CD4-positive, alpha-beta T cell (primary cell): ENCODE measurements at regions not wholly inside any gene's neighbourhood (a gene's known extent, or its start where the extent isn't known, plus 50 kb on each side); places are given as distances from the start of the nearest gene placed in this dataset.

Experiments used
- ATAC-seq: fragments of 200-7000 bp; cut with Tn5 transposase; one replicate; pipeline ENCODE4 v1.10.0; 2022; ENCODE audit warnings: mild to moderate bottlenecking; ENCODE audit not compliant: poor library complexity
- CTCF ChIA-PET: fragments of 350-600 bp; sonication (Branson Sonifier 250); formaldehyde crosslinking; loops from one replicate; lab custom pipeline; 2021; ENCODE audit warnings: antibody characterized with exemption, inconsistent platforms; lab: Charles Lee
- POLR2A ChIA-PET: fragments of 350-600 bp; sonication (Branson Sonifier 250); formaldehyde crosslinking; loops from one replicate; lab custom pipeline; 2021; ENCODE audit warnings: antibody characterized with exemption, inconsistent platforms; lab: Charles Lee
- DNase-seq, 14 experiments: peaks; one replicate each; pipeline ENCODE4 v3.0.0-alpha.2; 2013 to 2020; ENCODE audit warnings: mixed read lengths in 2 of 14
- H3K27ac ChIP-seq, 2 donors: one replicate each; pipeline versions ENCODE4 v1.5.1 to v1.7.0; 2013; ENCODE audit warnings: low read length in 2 of 2, low read depth in 1 of 2, mild to moderate bottlenecking in 1 of 2
- H3K27me3 ChIP-seq, 2 experiments: 1 replicate in 1 of 2; 2 replicates in 1 of 2; pipeline versions ENCODE4 v1.6.1 to v1.7.0; 2013; ENCODE audit warnings: low read length in 2 of 2, control low read depth in 1 of 2, mild to moderate bottlenecking in 1 of 2, moderate library complexity in 1 of 2; ENCODE audit not compliant: insufficient read depth in 2 of 2, control insufficient read depth in 1 of 2
- H3K36me3 ChIP-seq: one replicate; pipeline ENCODE4 v1.6.1; 2013; ENCODE audit warnings: low read length, control low read depth; ENCODE audit not compliant: insufficient read depth
- H3K4me1 ChIP-seq: one replicate; pipeline ENCODE4 v1.6.1; 2013; ENCODE audit warnings: low read length, control low read depth; ENCODE audit not compliant: insufficient read depth
- H3K4me3 ChIP-seq: one replicate; pipeline ENCODE4 v1.5.1; 2013; ENCODE audit warnings: mild to moderate bottlenecking, low read length, moderate library complexity
- H3K9me3 ChIP-seq, 2 experiments: 1 replicate in 1 of 2; 2 replicates in 1 of 2; pipeline versions ENCODE4 v1.6.1 to v1.7.0; 2013; ENCODE audit warnings: low read length in 2 of 2, mild to moderate bottlenecking in 2 of 2, control low read depth in 1 of 2, moderate library complexity in 1 of 2; ENCODE audit not compliant: control insufficient read depth in 1 of 2, insufficient read depth in 1 of 2
- H3K27ac Mint-ChIP-seq: one replicate; pipeline ENCODE4 v1.8.0; 2020; ENCODE audit warnings: mixed read lengths
- H3K27me3 Mint-ChIP-seq: one replicate; pipeline ENCODE4 v1.8.0; 2021; ENCODE audit warnings: mixed read lengths
- H3K36me3 Mint-ChIP-seq: one replicate; pipeline ENCODE4 v1.8.0; 2021; ENCODE audit warnings: low read depth, mixed read lengths
- H3K4me1 Mint-ChIP-seq: one replicate; pipeline ENCODE4 v1.8.0; 2021; ENCODE audit warnings: low read depth, mixed read lengths
- H3K4me3 Mint-ChIP-seq: one replicate; pipeline ENCODE4 v1.8.0; 2020; ENCODE audit warnings: mild to moderate bottlenecking, mixed read lengths
- H3K9me3 Mint-ChIP-seq: one replicate; pipeline ENCODE4 v1.8.0; 2020; ENCODE audit warnings: mixed read lengths
- intact Hi-C, 2 experiments: fragments of 100-400 bp; cut with DNase I in 1 of 2; cut with micrococcal nuclease in 1 of 2; formaldehyde crosslinking; loops; one replicate each; pipeline versions ENCODE4 v1.15.1 to v1.9.0; 2023 to 2025; cut with DNase I, micrococcal nuclease
- TF ChIP-seq, protein P1 (sequence below): fragments of 200-600 bp; IDR thresholded peaks from one replicate; pipeline ENCODE4 v1.8.0; 2022; ENCODE audit warnings: antibody characterized with exemption, mild to moderate bottlenecking

DNA sequence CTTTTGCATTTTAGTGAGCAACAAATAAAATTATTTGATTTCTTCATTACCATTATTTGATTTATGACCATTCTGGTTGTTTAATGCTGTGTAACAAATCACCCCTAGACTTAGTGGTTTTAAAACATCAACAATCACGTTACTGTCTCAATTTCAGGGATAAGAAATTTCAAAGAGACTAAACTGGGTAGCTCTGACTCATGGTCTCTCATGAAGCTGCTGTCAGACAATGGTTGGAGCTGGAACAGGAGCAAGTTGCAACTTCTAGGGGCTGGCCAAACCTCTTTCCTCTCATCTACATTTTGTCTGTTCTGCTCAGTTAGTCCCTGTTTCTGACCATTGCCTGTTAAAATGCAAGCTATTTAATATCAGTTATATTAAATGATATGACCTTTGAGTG lies 517.0 kb downstream of the KCNH5 start:
- no peak overlapping the region for H3K27ac ChIP-seq
- no peaks in the 10 kb centered on the region for H3K27me3 ChIP-seq
- no peak for DNase-seq
- H3K36me3 Mint-ChIP-seq, result no peaks in the 10 kb centered on the region
- ATAC-seq, result no peak
- H3K9me3 ChIP-seq, result no peaks in the 10 kb centered on the region
- no peaks in the 10 kb centered on the region for H3K36me3 ChIP-seq
- peaks cover 14% of the 10 kb centered on the region for H3K9me3 Mint-ChIP-seq
- ChIA-PET POLR2A (interaction anchor here (0.6 kb wide), 1 partner anchor 78 kb away, joined by 3 read pairs; no protein-coding TSS in a partner anchor), CTCF (no interaction called here)
- TF ChIP-seq, protein P1, sequence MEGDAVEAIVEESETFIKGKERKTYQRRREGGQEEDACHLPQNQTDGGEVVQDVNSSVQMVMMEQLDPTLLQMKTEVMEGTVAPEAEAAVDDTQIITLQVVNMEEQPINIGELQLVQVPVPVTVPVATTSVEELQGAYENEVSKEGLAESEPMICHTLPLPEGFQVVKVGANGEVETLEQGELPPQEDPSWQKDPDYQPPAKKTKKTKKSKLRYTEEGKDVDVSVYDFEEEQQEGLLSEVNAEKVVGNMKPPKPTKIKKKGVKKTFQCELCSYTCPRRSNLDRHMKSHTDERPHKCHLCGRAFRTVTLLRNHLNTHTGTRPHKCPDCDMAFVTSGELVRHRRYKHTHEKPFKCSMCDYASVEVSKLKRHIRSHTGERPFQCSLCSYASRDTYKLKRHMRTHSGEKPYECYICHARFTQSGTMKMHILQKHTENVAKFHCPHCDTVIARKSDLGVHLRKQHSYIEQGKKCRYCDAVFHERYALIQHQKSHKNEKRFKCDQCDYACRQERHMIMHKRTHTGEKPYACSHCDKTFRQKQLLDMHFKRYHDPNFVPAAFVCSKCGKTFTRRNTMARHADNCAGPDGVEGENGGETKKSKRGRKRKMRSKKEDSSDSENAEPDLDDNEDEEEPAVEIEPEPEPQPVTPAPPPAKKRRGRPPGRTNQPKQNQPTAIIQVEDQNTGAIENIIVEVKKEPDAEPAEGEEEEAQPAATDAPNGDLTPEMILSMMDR, result no peak
- H3K4me3 ChIP-seq, result no peak overlapping the region
- H3K27ac Mint-ChIP-seq, result no peak overlapping the region
- no peaks in the 10 kb centered on the region for H3K27me3 Mint-ChIP-seq
- no peaks in the 10 kb centered on the region for H3K4me1 ChIP-seq
- intact Hi-C loops, result no loop called here
- no peak overlapping the region for H3K4me3 Mint-ChIP-seq
- no peaks in the 10 kb centered on the region for H3K4me1 Mint-ChIP-seq

DNA sequence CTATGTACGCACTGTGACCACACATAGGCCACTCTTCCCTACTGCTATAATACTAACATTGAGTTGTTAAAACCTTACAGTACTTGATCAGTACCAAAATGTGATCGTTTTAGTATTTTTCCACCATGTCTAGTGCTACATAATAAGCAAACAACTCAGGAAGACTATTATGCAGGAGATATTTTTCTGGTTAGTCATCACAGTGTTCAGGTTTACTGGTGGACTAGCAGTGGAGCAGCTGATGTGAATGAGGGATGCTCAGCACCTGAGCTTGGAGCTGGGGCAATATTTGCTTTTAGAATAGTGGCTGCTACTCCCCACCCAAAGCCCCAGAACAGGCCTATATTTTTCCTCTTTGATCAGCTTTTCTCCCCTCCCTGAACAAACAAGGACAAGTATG lies 513.1 kb downstream of the KCNH5 start:
- Mint-ChIP-seq H3K27me3 (no peaks in the 10 kb centered on the region), H3K27ac (no peak overlapping the region), H3K4me1 (no peaks in the 10 kb centered on the region), H3K4me3 (no peak overlapping the region), H3K9me3 (peaks cover 8% of the 10 kb centered on the region), H3K36me3 (no peaks in the 10 kb centered on the region)
- DNase-seq, result no peak
- H3K36me3 ChIP-seq, result no peaks in the 10 kb centered on the region
- POLR2A ChIA-PET, result no interaction called here
- intact Hi-C loops, result no loop called here
- ATAC-seq, result no peak
- no peak overlapping the region for H3K27ac ChIP-seq
- no peaks in the 10 kb centered on the region for H3K27me3 ChIP-seq
- H3K4me3 ChIP-seq, result no peak overlapping the region
- H3K9me3 ChIP-seq, result no peaks in the 10 kb centered on the region
- CTCF ChIA-PET, result no interaction called here
- TF ChIP-seq, protein P1, result no peak
- no peaks in the 10 kb centered on the region for H3K4me1 ChIP-seq

DNA sequence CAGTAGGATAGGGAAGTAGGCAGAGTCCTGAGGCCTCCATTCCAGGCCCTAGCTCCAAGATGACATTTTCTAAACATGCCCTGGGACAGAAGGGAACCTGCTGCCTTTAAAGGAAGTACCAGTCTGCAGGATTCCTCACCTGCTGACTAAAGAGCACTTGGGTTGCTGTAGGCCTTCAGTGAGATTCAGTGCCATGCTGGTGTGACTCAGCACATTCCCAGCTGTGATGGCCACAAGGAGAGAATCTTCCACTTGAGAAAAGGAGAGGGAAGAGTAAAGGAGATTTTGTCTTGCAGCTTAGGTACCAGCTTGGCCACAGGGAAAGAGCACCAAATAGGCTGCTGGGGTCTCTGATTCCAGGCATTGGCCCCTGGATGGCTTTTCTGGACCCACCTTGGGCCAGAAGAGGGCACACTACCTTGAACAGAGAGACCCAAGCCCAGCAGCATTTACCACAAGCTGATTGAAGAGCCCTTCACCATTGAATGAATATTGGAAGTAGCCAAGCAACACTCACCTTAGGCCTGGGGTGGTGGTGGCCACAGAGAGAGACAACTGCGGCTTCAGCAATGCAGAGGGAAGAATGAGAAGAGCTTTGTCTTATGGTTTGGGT lies 498.3 kb downstream of the KCNH5 start:
- intact Hi-C loops, result no loop called here
- Histone ChIP-seq H3K27me3 (no peaks in the 10 kb centered on the region), H3K4me3 (no peak overlapping the region), H3K36me3 (no peaks in the 10 kb centered on the region), H3K4me1 (no peaks in the 10 kb centered on the region), H3K9me3 (no peaks in the 10 kb centered on the region), H3K27ac (no peak overlapping the region)
- Mint-ChIP-seq H3K9me3 (peaks cover 20% of the 10 kb centered on the region), H3K27me3 (no peaks in the 10 kb centered on the region), H3K4me3 (no peak overlapping the region), H3K36me3 (no peaks in the 10 kb centered on the region), H3K27ac (no peak overlapping the region), H3K4me1 (no peaks in the 10 kb centered on the region)
- CTCF ChIA-PET, result no interaction called here
- no peak for DNase-seq
- TF ChIP-seq, protein P1, result no peak
- POLR2A ChIA-PET, result no interaction called here
- ATAC-seq, result no peak
